Adrenal gland (tissue), 9 donors: ENCODE measurements at regions not wholly inside any gene's neighbourhood (a gene's known extent, or its start where the extent isn't known, plus 50 kb on each side); places are given as distances from the start of the nearest gene placed in this dataset.
A peak's percentile ranks its signal among the peaks of the same experiment; 100 is the strongest.

Experiments
- DNase-seq, 7 donors: peaks; one replicate each; pipeline ENCODE4 v3.0.0-alpha.2; 2019 to 2020
- H3K27ac ChIP-seq, 5 donors: fragments of 200-600 bp; sonication (generic) in 4 of 5; 1 replicate in 3 of 5; 2 replicates in 2 of 5; pipeline versions ENCODE4 v1.5.1 to v1.8.0; 2016 to 2020; ENCODE audit warnings: mild to moderate bottlenecking in 1 of 5
- H3K27me3 ChIP-seq: fragments of 200-600 bp; 2 replicates; pipeline ENCODE4 v1.8.0; 2021
- H3K36me3 ChIP-seq, 2 donors: fragments of 200-600 bp; replicated peaks in 1 of 2; 1 replicate in 1 of 2; 2 replicates in 1 of 2; pipeline versions ENCODE4 v1.5.1 to v1.8.0; 2018 to 2022
- H3K4me1 ChIP-seq, 2 donors: fragments of 200-600 bp; replicated peaks in 1 of 2; 1 replicate in 1 of 2; 2 replicates in 1 of 2; pipeline versions ENCODE4 v1.5.1 to v1.8.0; 2018 to 2021
- H3K4me3 ChIP-seq, 4 donors: fragments of 200-600 bp; sonication (generic) in 3 of 4; one replicate each; pipeline ENCODE4 v1.5.1; 2016 to 2018
- H3K9me3 ChIP-seq, 3 donors: fragments of 200-600 bp; sonication (generic) in 1 of 3; replicated peaks in 1 of 3; 1 replicate in 2 of 3; 2 replicates in 1 of 3; pipeline versions ENCODE4 v1.5.1 to v1.8.0; 2016 to 2021
- CTCF ChIP-seq, 6 experiments: fragments of 450-650 bp in 4 of 6; fragments of 200-600 bp in 2 of 6; sonication (generic) in 1 of 6; IDR thresholded peaks; 1 replicate in 5 of 6; 2 replicates in 1 of 6; pipeline versions ENCODE4 v1.5.1 to v1.8.0; 2016 to 2021; ENCODE audit warnings: antibody characterized with exemption in 6 of 6, mild to moderate bottlenecking in 2 of 6, moderate library complexity in 1 of 6
- POLR2A ChIP-seq, 2 donors: fragments of 450-650 bp; IDR thresholded peaks; one replicate each; pipeline ENCODE4 v1.6.1; 2017; ENCODE audit warnings: antibody characterized with exemption in 2 of 2, mild to moderate bottlenecking in 2 of 2, moderate library complexity in 1 of 2
- WGBS, 4 donors: extraction: QIAGEN DNeasy Blood & Tissue Kit in 2 of 4; methylation state at CpG; one replicate each; pipeline versions ENCODE4 v1.1.5 to v1.1.7; 2013 to 2017; 5-methylcytosine and 5-hydroxymethylcytosine counted together
- intact Hi-C, 2 donors: fragments of 100-400 bp; cut with DNase I; formaldehyde crosslinking; loops; one replicate each; pipeline versions ENCODE4 v1.14.1 to v1.15.0; 2022 to 2023
- donor health status: healthy with polysubstance abuse.
- donor health status: Bipolar disorder and iron deficiency.
- donor health status: DM: yes; HTN: yes; CAD: no.
- donor health status: DM: no; HTN: no; CAD: no.
- donor health status: DM: no; HTN: no; CAD: no.

- no peak overlapping the region for H3K27ac ChIP-seq
- intact Hi-C loops: no loop called here
- H3K36me3 ChIP-seq: no peaks in the 10 kb centered on the region
- H3K4me1 ChIP-seq: peaks cover 0 to 4% of the 10 kb centered on the region in 2 donors
- H3K9me3 ChIP-seq: no peaks in the 10 kb centered on the region
- 83 to 89% (median 84%) methylated on average over 2 of the region's 2 CpGs for WGBS, 4 donors
- TF ChIP-seq POLR2A (IDR thresholded peaks at IDR 0.05) (no peak), CTCF (IDR thresholded peaks at IDR 0.05) (no peak)
- no peak for DNase-seq
- H3K27me3 ChIP-seq: no peaks in the 10 kb centered on the region
- H3K4me3 ChIP-seq: no peak overlapping the region
These were observed 187.5 kb upstream of the ADO start for GRCh38 chr10:62616885-62617590.

GRCh38 chr10:62617652-62618051 lies 186.9 kb upstream of the ADO start:
- peaks cover 0 to 4% of the 10 kb centered on the region in 2 donors for H3K4me1 ChIP-seq
- TF ChIP-seq CTCF (IDR thresholded peaks at IDR 0.05): no peak
- TF ChIP-seq POLR2A (IDR thresholded peaks at IDR 0.05): no peak
- WGBS, 4 donors: 69 to 79% (median 77%) methylated on average over 9 of the region's 9 CpGs
- H3K4me3 ChIP-seq: no peak overlapping the region
- H3K27me3 ChIP-seq: no peaks in the 10 kb centered on the region
- DNase-seq: no peak
- intact Hi-C loops: no loop called here
- H3K36me3 ChIP-seq: no peaks in the 10 kb centered on the region
- H3K27ac ChIP-seq: peak overlapping the region in 1 of 5 donors; percentile 53
- H3K9me3 ChIP-seq: no peaks in the 10 kb centered on the region

- Histone ChIP-seq H3K27me3 (no peaks in the 10 kb centered on the region), H3K9me3 (no peaks in the 10 kb centered on the region), H3K36me3 (no peaks in the 10 kb centered on the region), H3K4me1 (peaks cover 0 to 4% of the 10 kb centered on the region in 2 donors), H3K27ac (peak overlapping the region in 1 of 5 donors; percentile 72), H3K4me3 (no peak overlapping the region)
- WGBS, 4 donors: 75 to 81% (median 78%) methylated on average over 5 of the region's 5 CpGs
- intact Hi-C loops: no loop called here
- TF ChIP-seq CTCF (IDR thresholded peaks at IDR 0.05): no peak
- TF ChIP-seq POLR2A (IDR thresholded peaks at IDR 0.05): no peak
- no peak for DNase-seq
These were observed 186.5 kb upstream of the ADO start for GRCh38 chr10:62618054-62618453.

- H3K27me3 ChIP-seq: no peaks in the 10 kb centered on the region
- intact Hi-C loops: no loop called here
- H3K4me3 ChIP-seq: no peak overlapping the region
- no peaks in the 10 kb centered on the region for H3K36me3 ChIP-seq
- no peaks in the 10 kb centered on the region for H3K9me3 ChIP-seq
- DNase-seq: peak in 6 of 7 donors; percentile 24 to 62 (median 55)
- 53 to 67% (median 61%) methylated on average over 5 to 7 of the region's 7 CpGs for WGBS, 4 donors
- TF ChIP-seq POLR2A (IDR thresholded peaks at IDR 0.05) (no peak), CTCF (IDR thresholded peaks at IDR 0.05) (no peak)
- peaks cover 0 to 4% of the 10 kb centered on the region in 2 donors for H3K4me1 ChIP-seq
- H3K27ac ChIP-seq: peak overlapping the region in 1 of 5 donors; percentile 72
These were observed 185.7 kb upstream of the ADO start for GRCh38 chr10:62618576-62619412.
